MCF 10A (cell line): ENCODE measurements at regions not wholly inside any gene's neighbourhood (a gene's known extent, or its start where the extent isn't known, plus 50 kb on each side); places are given as distances from the start of the nearest gene placed in this dataset.

Source experiments
- BruUV-seq: library from RNA; stranded (reverse); fragments of 400-500 nt; replicated peaks from 2 replicates; lab custom pipeline; 2021; lab: Mats Ljungman, UMichigan
- CTCF ChIA-PET: fragments of 300-600 bp; sonication (Branson Sonifier 250); formaldehyde crosslinking; extraction: SDS; loops from one replicate; lab custom pipeline; 2021; ENCODE audit warnings: antibody characterized with exemption, inconsistent platforms; lab: Yijun Ruan, JAX
- POLR2A ChIA-PET: fragments of 300-600, 350-650 bp; sonication (Branson Sonifier 250); formaldehyde crosslinking; extraction: SDS; loops from one replicate; lab custom pipeline; 2020; ENCODE audit warnings: antibody characterized with exemption, inconsistent platforms; lab: Yijun Ruan, JAX
- DNase-seq: peaks from one replicate; pipeline ENCODE4 v3.0.0-alpha.2; 2018; ENCODE audit not compliant: unreplicated experiment
- H3K27ac Mint-ChIP-seq: one replicate; pipeline ENCODE4 v1.8.0; 2022; ENCODE audit warnings: mild to moderate bottlenecking, low read depth, mixed read lengths; ENCODE audit not compliant: unreplicated experiment
- H3K27me3 Mint-ChIP-seq: one replicate; pipeline ENCODE4 v1.8.0; 2022; ENCODE audit warnings: mixed read lengths; ENCODE audit not compliant: insufficient read depth, unreplicated experiment
- H3K36me3 Mint-ChIP-seq: one replicate; pipeline ENCODE4 v1.8.0; 2022; ENCODE audit warnings: mild to moderate bottlenecking, moderate library complexity, mixed read lengths; ENCODE audit not compliant: insufficient read depth, unreplicated experiment
- H3K4me1 Mint-ChIP-seq: one replicate; pipeline ENCODE4 v1.8.0; 2022; ENCODE audit warnings: mixed read lengths; ENCODE audit not compliant: insufficient read depth, unreplicated experiment
- H3K4me3 Mint-ChIP-seq: one replicate; pipeline ENCODE4 v1.8.0; 2022; ENCODE audit warnings: mild to moderate bottlenecking, moderate library complexity, mixed read lengths; ENCODE audit not compliant: unreplicated experiment
- H3K9me3 Mint-ChIP-seq: one replicate; pipeline ENCODE4 v1.8.0; 2022; ENCODE audit warnings: mixed read lengths; ENCODE audit not compliant: unreplicated experiment
- intact Hi-C: fragments of 100-400 bp; cut with micrococcal nuclease; formaldehyde crosslinking; loops from 2 replicates; pipeline ENCODE4 v1.14.1; 2022
- TF ChIP-seq, protein P1 (sequence below): fragments of 200-600 bp; IDR thresholded peaks from one replicate; pipeline ENCODE4 v1.8.0; 2022; ENCODE audit warnings: antibody characterized with exemption, mild to moderate bottlenecking; ENCODE audit not compliant: unreplicated experiment

GRCh38 chr1:10852486-10852885 lies 56.0 kb upstream of the CASZ1 start:
- Mint-ChIP-seq H3K27ac (no peak overlapping the region), H3K27me3 (no peaks in the 10 kb centered on the region), H3K4me1 (no peaks in the 10 kb centered on the region), H3K9me3 (peaks cover 8% of the 10 kb centered on the region), H3K4me3 (no peak overlapping the region), H3K36me3 (no peaks in the 10 kb centered on the region)
- no TSS peak for BruUV-seq
- no peak for DNase-seq
- CTCF ChIA-PET = interaction anchor here (0.6 to 0.8 kb wide), 2 partner anchors 8 to 29 kb away, joined by 3 read pairs; no protein-coding TSS in a partner anchor
- POLR2A ChIA-PET = no interaction called here
- intact Hi-C loops = no loop called here
- TF ChIP-seq, protein P1, sequence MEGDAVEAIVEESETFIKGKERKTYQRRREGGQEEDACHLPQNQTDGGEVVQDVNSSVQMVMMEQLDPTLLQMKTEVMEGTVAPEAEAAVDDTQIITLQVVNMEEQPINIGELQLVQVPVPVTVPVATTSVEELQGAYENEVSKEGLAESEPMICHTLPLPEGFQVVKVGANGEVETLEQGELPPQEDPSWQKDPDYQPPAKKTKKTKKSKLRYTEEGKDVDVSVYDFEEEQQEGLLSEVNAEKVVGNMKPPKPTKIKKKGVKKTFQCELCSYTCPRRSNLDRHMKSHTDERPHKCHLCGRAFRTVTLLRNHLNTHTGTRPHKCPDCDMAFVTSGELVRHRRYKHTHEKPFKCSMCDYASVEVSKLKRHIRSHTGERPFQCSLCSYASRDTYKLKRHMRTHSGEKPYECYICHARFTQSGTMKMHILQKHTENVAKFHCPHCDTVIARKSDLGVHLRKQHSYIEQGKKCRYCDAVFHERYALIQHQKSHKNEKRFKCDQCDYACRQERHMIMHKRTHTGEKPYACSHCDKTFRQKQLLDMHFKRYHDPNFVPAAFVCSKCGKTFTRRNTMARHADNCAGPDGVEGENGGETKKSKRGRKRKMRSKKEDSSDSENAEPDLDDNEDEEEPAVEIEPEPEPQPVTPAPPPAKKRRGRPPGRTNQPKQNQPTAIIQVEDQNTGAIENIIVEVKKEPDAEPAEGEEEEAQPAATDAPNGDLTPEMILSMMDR = no peak

GRCh38 chr1:10852998-10853520 lies 56.6 kb upstream of the CASZ1 start:
- POLR2A ChIA-PET = no interaction called here
- no peaks in the 10 kb centered on the region for H3K36me3 Mint-ChIP-seq
- no peaks in the 10 kb centered on the region for H3K27me3 Mint-ChIP-seq
- no peak for DNase-seq
- TF ChIP-seq, protein P1 = no peak
- BruUV-seq = no TSS peak
- no peaks in the 10 kb centered on the region for H3K4me1 Mint-ChIP-seq
- CTCF ChIA-PET = no interaction called here
- no peak overlapping the region for H3K4me3 Mint-ChIP-seq
- peaks cover 8% of the 10 kb centered on the region for H3K9me3 Mint-ChIP-seq
- H3K27ac Mint-ChIP-seq = no peak overlapping the region
- intact Hi-C loops = no loop called here

GRCh38 chr1:10853701-10854100 lies 57.3 kb upstream of the CASZ1 start:
- H3K27me3 Mint-ChIP-seq = no peaks in the 10 kb centered on the region
- BruUV-seq = no TSS peak
- intact Hi-C loops = no loop called here
- no peak for DNase-seq
- TF ChIP-seq, protein P1 = no peak
- H3K27ac Mint-ChIP-seq = no peak overlapping the region
- H3K9me3 Mint-ChIP-seq = peaks cover 8% of the 10 kb centered on the region
- ChIA-PET CTCF (no interaction called here), POLR2A (interaction anchor here (0.6 kb wide), 1 partner anchor 34 kb away, joined by 4 read pairs; no protein-coding TSS in a partner anchor)
- no peak overlapping the region for H3K4me3 Mint-ChIP-seq
- no peaks in the 10 kb centered on the region for H3K4me1 Mint-ChIP-seq
- no peaks in the 10 kb centered on the region for H3K36me3 Mint-ChIP-seq

- no peak overlapping the region for H3K4me3 Mint-ChIP-seq
- H3K27me3 Mint-ChIP-seq = no peaks in the 10 kb centered on the region
- peaks cover 8% of the 10 kb centered on the region for H3K9me3 Mint-ChIP-seq
- no TSS peak for BruUV-seq
- intact Hi-C loops = no loop called here
- DNase-seq = no peak
- ChIA-PET POLR2A (no interaction called here), CTCF (no interaction called here)
- no peaks in the 10 kb centered on the region for H3K36me3 Mint-ChIP-seq
- TF ChIP-seq, protein P1 = no peak
- no peaks in the 10 kb centered on the region for H3K4me1 Mint-ChIP-seq
- no peak overlapping the region for H3K27ac Mint-ChIP-seq
Observed at GRCh38 chr1:10854856-10855459, 58.5 kb upstream of the CASZ1 start.
